Suprapubic skin (tissue), 4 donors: ENCODE measurements at regions not wholly inside any gene's neighbourhood (a gene's known extent, or its start where the extent isn't known, plus 50 kb on each side); places are given as distances from the start of the nearest gene placed in this dataset.

Experiments
- POLR2A ChIP-seq, 2 donors: fragments of 450-650 bp; IDR thresholded peaks; one replicate each; pipeline ENCODE4 v1.6.1; 2017; ENCODE audit warnings: antibody characterized with exemption in 2 of 2, mild to moderate bottlenecking in 2 of 2, moderate library complexity in 2 of 2
- POLR2AphosphoS5 ChIP-seq, 3 donors: sonication (generic); formaldehyde crosslinking; IDR thresholded peaks; one replicate each; pipeline ENCODE4 v1.6.1; 2017; ENCODE audit warnings: antibody characterized with exemption in 3 of 3
- TF ChIP-seq, protein P1 (sequence below), 2 donors: fragments of 200-600 bp in 1 of 2; fragments of 450-650 bp in 1 of 2; sonication (generic) in 1 of 2; IDR thresholded peaks; one replicate each; pipeline ENCODE4 v1.5.1; 2016 to 2019; ENCODE audit warnings: antibody characterized with exemption in 2 of 2, mild to moderate bottlenecking in 1 of 2, moderate library complexity in 1 of 2

DNA sequence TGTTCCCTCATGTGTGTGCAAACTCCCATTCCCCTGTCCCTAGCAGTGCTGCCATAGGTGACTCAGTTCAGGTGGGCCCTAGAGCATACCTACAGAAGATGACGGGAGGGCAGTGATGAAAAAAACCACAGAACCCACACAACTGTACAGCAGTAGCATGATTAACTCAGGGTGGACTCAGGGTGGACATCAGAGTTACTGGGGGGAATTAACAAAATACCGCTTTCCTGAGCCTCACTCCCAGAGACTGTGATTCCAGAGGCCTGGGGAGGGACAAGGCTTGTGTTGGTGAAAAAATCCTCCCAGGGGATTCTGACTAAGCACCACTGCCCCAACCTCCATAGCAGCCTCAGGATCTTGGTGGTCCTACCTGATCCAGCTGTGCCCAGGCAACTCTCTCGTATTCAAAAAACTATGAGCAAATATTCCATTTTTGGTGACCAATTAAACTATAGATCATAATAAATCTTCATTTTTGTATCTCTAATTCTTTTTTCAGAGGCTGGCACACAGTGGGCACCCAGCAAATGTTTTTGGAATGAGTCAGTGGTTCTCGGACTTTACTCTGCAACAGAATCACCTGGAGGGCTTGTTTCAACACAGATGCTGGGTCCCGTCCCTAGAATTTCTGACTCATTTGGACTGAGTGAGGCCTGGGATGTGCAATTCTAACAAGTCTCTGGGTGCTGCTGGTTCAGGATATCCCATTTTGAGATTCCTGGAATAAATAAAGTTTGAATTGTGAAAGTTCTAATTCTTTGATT, 84.1 kb upstream of the NABP1 start:
- TF ChIP-seq, protein P1, sequence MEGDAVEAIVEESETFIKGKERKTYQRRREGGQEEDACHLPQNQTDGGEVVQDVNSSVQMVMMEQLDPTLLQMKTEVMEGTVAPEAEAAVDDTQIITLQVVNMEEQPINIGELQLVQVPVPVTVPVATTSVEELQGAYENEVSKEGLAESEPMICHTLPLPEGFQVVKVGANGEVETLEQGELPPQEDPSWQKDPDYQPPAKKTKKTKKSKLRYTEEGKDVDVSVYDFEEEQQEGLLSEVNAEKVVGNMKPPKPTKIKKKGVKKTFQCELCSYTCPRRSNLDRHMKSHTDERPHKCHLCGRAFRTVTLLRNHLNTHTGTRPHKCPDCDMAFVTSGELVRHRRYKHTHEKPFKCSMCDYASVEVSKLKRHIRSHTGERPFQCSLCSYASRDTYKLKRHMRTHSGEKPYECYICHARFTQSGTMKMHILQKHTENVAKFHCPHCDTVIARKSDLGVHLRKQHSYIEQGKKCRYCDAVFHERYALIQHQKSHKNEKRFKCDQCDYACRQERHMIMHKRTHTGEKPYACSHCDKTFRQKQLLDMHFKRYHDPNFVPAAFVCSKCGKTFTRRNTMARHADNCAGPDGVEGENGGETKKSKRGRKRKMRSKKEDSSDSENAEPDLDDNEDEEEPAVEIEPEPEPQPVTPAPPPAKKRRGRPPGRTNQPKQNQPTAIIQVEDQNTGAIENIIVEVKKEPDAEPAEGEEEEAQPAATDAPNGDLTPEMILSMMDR (IDR thresholded peaks at IDR 0.05), result no peak
- TF ChIP-seq POLR2A (IDR thresholded peaks at IDR 0.05), result no peak
- no peak for TF ChIP-seq POLR2AphosphoS5 (IDR thresholded peaks at IDR 0.05)
